ENCODE measurements at regions not wholly inside any gene's neighbourhood (a gene's known extent, or its start where the extent isn't known, plus 50 kb on each side); places are given as distances from the start of the nearest gene placed in this dataset.
"Not testable (repeated sequence)": the region's sequence is repeated elsewhere in the genome, so short reads cannot be mapped to it uniquely, and the experiment has no call there.

DNA sequence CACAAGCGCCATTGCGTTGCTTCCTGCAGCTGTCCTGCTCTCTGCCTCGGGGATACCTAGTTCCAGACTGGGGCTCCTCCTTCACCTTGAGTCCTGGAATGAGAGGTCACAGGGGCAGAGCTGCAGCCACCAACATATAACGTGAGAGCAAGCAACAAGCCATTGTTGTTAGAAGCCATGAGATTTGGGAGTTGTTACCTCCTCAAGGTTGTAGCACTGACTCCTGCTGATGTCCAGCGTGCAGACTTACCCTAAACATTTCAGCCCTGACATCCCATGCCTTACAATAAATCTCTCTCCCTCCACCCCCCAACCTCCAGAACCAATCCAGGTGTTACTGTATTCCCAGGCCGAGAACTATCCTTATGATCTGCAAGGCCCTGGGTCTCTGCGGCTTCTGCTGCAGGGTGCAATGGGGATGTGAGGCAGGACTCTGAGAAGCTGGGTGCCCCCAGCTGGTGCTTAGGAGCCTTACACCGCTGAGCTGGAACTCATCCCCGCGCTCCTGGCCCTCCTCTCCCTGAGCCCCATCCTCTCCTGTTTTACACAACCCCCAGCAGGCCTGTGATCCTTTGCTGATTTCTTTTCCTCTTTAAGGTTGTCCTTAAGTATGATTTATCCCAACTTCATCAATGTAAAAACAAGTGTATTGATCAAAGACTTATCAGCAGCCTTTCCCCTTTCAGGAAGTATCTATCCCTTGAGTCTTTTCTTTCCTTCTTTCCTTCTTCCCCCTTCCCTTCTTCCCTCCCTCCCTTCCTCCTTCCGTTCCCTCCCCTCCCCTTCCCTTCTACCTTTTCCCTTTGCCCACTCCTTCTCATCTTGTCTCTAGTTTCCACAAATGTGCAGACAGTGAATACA, 84.2 kb upstream of the ABHD2 start:
- Mint-ChIP-seq H3K27ac (no peak overlapping the region), H3K4me1 (ENCODE audit: low read depth) (peaks cover 13% of the 10 kb centered on the region), H3K27me3 (peaks cover 11% of the 10 kb centered on the region), H3K4me3 (ENCODE audit: low read depth) (no peak overlapping the region), H3K36me3 (ENCODE audit: insufficient read depth) (no peaks in the 10 kb centered on the region), H3K9me3 (ENCODE audit: low read depth) (no peaks in the 10 kb centered on the region)
- TF ChIP-seq, protein P1, sequence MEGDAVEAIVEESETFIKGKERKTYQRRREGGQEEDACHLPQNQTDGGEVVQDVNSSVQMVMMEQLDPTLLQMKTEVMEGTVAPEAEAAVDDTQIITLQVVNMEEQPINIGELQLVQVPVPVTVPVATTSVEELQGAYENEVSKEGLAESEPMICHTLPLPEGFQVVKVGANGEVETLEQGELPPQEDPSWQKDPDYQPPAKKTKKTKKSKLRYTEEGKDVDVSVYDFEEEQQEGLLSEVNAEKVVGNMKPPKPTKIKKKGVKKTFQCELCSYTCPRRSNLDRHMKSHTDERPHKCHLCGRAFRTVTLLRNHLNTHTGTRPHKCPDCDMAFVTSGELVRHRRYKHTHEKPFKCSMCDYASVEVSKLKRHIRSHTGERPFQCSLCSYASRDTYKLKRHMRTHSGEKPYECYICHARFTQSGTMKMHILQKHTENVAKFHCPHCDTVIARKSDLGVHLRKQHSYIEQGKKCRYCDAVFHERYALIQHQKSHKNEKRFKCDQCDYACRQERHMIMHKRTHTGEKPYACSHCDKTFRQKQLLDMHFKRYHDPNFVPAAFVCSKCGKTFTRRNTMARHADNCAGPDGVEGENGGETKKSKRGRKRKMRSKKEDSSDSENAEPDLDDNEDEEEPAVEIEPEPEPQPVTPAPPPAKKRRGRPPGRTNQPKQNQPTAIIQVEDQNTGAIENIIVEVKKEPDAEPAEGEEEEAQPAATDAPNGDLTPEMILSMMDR (IDR thresholded peaks at IDR 0.05; ENCODE audit: unreplicated experiment), result peak; percentile 56
- no peak for DNase-seq (ENCODE audit: low spot score, unreplicated experiment)

DNA sequence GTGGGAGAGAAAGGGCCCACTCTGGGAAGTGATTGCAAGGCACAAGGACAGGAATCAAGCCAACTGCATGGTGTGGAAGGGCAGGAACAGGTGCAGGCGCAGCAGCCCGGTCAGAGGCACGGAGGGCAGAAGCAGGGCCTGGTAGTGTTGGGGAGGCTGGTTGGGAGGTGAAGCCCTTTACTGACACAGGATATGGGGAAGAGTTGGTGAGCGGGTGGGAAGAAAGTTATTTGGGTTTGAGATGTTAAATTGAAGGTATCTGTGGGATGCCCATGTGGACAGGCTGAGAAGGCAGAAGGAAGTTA, 83.6 kb upstream of the ABHD2 start:
- H3K27me3 Mint-ChIP-seq, result peaks cover 11% of the 10 kb centered on the region
- DNase-seq (ENCODE audit: low spot score, unreplicated experiment), result no peak
- no peaks in the 10 kb centered on the region for H3K9me3 Mint-ChIP-seq (ENCODE audit: low read depth)
- H3K4me3 Mint-ChIP-seq (ENCODE audit: low read depth), result no peak overlapping the region
- no peak overlapping the region for H3K27ac Mint-ChIP-seq
- TF ChIP-seq, protein P1 (IDR thresholded peaks at IDR 0.05; ENCODE audit: unreplicated experiment), result no peak
- H3K4me1 Mint-ChIP-seq (ENCODE audit: low read depth), result peaks cover 13% of the 10 kb centered on the region
- H3K36me3 Mint-ChIP-seq (ENCODE audit: insufficient read depth), result no peaks in the 10 kb centered on the region

DNA sequence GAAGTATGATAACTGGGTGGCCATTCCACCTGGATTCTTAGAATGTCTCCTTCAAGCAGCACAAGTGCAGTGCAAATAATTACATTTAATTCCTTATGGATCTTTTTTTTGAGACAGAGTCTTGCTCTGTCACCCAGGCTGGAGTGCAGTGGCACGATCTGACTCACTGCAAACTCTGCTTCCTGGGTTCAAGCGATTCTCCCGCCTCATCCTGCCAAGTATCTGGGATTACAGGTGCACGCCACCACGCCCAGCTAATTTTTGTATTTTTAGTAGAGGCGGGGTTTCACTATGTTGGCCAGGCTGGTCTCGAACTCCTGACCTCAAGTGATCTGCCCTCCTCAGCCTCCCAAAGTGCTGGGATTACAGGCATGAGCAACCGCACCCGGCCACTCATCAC, 80.7 kb upstream of the ABHD2 start:
- H3K4me3 Mint-ChIP-seq (ENCODE audit: low read depth); H3K4me1 Mint-ChIP-seq (ENCODE audit: low read depth); H3K9me3 Mint-ChIP-seq (ENCODE audit: low read depth); H3K36me3 Mint-ChIP-seq (ENCODE audit: insufficient read depth); DNase-seq (ENCODE audit: low spot score, unreplicated experiment); H3K27ac Mint-ChIP-seq: not testable (repeated sequence)
- H3K27me3 Mint-ChIP-seq, result peaks cover 11% of the 10 kb centered on the region

DNA sequence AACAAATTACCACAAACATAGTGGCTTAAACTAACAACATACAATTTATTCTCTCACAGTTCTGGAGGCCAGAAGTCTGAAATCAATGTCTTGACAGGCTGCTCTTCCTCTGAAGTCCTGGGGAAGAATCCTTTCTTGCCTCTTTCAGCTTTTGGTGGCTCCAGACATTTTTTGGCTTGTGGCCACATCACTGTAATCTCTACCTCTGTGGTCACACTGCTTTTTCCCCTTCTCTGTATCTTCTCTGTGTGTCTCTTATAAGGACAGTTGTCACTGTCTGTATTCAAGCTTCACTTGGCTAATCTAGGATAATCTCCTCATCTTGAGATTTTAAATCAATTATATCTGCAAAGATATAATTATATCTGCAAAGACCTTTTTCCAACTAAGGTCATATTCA, 80.3 kb upstream of the ABHD2 start:
- TF ChIP-seq, protein P1 (IDR thresholded peaks at IDR 0.05; ENCODE audit: unreplicated experiment), result no peak
- H3K9me3 Mint-ChIP-seq (ENCODE audit: low read depth), result peaks cover 4% of the 10 kb centered on the region
- no peak overlapping the region for H3K27ac Mint-ChIP-seq
- peaks cover 5% of the 10 kb centered on the region for H3K4me1 Mint-ChIP-seq (ENCODE audit: low read depth)
- no peak overlapping the region for H3K4me3 Mint-ChIP-seq (ENCODE audit: low read depth)
- H3K36me3 Mint-ChIP-seq (ENCODE audit: insufficient read depth), result no peaks in the 10 kb centered on the region
- peaks cover 9% of the 10 kb centered on the region for H3K27me3 Mint-ChIP-seq
- DNase-seq (ENCODE audit: low spot score, unreplicated experiment), result no peak

DNA sequence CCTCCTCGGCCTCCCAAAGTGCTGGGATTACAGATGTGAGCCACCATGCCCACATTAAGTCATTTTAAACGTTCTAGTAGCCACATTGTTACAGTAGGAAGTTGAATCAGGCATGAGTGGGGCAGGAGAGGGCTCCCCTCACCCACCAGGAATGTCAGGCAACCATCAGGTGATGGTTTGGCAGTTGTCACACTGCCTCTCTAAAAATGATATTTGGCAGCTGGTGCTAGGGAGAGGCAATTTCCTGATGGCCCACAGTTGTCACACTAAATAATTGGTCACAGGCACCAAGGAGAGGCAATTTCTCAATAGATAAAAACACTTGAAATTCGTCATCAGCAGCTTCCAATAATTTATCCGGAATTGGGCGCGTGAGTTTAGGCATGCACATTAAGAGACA, 79.2 kb upstream of the ABHD2 start:
- no peak for DNase-seq (ENCODE audit: low spot score, unreplicated experiment)
- H3K27me3 Mint-ChIP-seq, result peaks cover 6% of the 10 kb centered on the region
- no peaks in the 10 kb centered on the region for H3K36me3 Mint-ChIP-seq (ENCODE audit: insufficient read depth)
- H3K4me1 Mint-ChIP-seq (ENCODE audit: low read depth), result peaks cover under 1% of the 10 kb centered on the region
- H3K27ac Mint-ChIP-seq, result no peak overlapping the region
- peaks cover 10% of the 10 kb centered on the region for H3K9me3 Mint-ChIP-seq (ENCODE audit: low read depth)
- H3K4me3 Mint-ChIP-seq (ENCODE audit: low read depth), result no peak overlapping the region
- TF ChIP-seq, protein P1 (IDR thresholded peaks at IDR 0.05; ENCODE audit: unreplicated experiment), result no peak

All from progenitor cell of endocrine pancreas (in vitro differentiated cells).